Urinary bladder (tissue), 4 donors: ENCODE measurements at regions not wholly inside any gene's neighbourhood (a gene's known extent, or its start where the extent isn't known, plus 50 kb on each side); places are given as distances from the start of the nearest gene placed in this dataset. TPM values are rescaled to one million over a fixed set of nuclear protein-coding genes. Genes with fewer than 3 reads are reported as not detected.

Experiments
- DNase-seq: peaks from one replicate; pipeline ENCODE4 v3.0.0-alpha.2; 2015; ENCODE audit errors: extremely low spot score
- H3K27ac ChIP-seq: one replicate; pipeline ENCODE4 v1.5.1; 2013; ENCODE audit warnings: low read depth, mild to moderate bottlenecking, moderate library complexity
- H3K36me3 ChIP-seq: one replicate; pipeline ENCODE4 v1.6.1; 2013; ENCODE audit warnings: mild to moderate bottlenecking, moderate library complexity; ENCODE audit not compliant: insufficient read depth
- H3K4me1 ChIP-seq: one replicate; pipeline ENCODE4 v1.6.1; 2013; ENCODE audit warnings: mild to moderate bottlenecking, moderate library complexity; ENCODE audit not compliant: insufficient read depth
- H3K4me3 ChIP-seq: one replicate; pipeline ENCODE4 v1.5.1; 2013; ENCODE audit warnings: low read depth, low read length
- WGBS: extraction: QIAGEN DNeasy Blood & Tissue Kit; methylation state at CpG from one replicate; pipeline ENCODE4 v1.1.7; 2013; 5-methylcytosine and 5-hydroxymethylcytosine counted together
- small RNA-seq: library from RNA; depleted of rRNA; stranded (forward); fragments of <200 nt; gene quantifications from one replicate; pipeline ENCODE3, GENCODE V24; 2014
- donor health status: healthy with polysubstance abuse.
- donor health status: healthy.

DNA sequence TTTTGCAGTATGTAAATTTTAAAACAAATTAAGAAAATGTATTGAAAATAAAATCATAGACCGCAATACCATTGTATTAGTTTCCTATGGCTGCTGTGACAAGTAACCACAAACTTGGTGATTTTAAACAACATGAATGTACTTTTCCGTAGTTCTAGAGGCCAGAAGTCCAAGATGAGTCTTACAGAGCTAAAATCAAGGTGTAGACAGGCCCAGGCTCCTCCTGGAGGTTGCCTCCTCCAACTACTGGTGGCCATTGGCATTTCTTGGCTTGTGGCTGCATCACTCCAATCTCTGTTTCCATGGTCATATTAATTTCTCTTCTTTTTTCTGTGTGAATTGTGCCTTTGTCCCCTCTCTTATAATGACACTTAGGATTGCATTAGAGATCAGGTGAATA is 59.2 kb upstream of the ETAA1 start:
- DNase-seq, result no peak
- no peak overlapping the region for H3K27ac ChIP-seq
- WGBS, result 96% methylated on average over 2 of the region's 2 CpGs
- H3K4me3 ChIP-seq, result no peak overlapping the region
- H3K36me3 ChIP-seq, result no peaks in the 10 kb centered on the region
- H3K4me1 ChIP-seq, result no peaks in the 10 kb centered on the region

DNA sequence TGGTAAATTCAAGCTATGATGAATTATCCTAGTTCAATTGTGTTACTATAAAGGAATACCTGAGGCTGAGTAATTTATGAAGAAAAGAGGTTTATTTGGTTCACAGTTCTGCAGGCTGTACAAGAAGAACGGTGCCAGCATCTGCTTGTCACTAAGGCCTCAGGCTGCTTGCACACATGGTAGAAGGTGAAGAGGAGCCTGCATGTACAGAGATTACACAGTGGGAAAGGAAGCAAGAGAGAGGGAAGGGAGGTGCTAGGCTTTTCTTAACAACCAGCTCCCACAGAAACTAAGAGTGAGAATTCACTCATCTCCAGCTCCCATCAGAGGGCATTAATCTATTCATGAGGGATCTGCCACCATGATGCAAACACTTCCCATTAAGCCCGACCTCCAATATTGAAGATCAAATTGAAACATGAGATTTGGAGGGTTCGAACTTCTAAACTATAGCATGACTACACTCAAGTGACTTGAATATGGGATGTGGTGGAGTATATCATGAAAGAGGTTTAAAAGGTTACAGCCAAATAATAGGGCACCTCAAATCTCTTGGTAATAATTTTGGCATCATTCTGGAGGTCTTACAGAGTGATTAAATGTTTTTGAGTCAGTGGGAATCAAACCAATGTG is 58.4 kb upstream of the ETAA1 start:
- WGBS, result 93% methylated on average over 3 of the region's 3 CpGs
- Histone ChIP-seq H3K4me1 (no peaks in the 10 kb centered on the region), H3K4me3 (no peak overlapping the region), H3K27ac (no peak overlapping the region), H3K36me3 (no peaks in the 10 kb centered on the region)
- DNase-seq, result no peak

DNA sequence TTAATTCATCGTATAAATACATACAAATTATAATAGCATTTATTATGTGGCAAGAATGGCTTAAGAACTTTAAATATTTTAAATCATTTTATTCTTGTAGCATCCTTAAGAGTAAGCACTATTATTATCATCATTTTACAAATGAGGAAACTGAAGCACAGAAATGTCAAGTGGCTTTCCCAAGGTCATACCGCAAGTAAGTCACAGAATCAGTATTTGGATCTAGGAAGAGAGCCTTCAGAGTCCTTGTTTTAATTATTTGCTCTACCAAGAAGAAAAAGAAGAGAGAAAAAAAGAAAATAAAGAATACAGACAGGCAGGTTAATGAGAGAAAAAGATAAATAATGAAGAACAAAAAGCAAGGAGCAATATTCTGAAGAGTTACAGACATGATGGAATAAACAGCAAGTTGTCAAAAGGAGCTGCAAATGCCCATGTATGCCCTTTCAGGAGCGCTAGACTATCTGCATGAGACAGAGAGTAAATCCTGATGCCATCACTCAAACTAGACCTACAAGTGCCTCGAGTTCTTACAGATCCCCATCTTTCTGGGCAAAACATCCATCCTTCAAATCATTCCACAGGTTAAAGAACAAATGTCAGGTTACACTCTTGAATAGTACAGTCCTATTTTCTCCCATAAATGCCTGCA is 57.8 kb upstream of the ETAA1 start:
- Histone ChIP-seq H3K4me3 (no peak overlapping the region), H3K36me3 (no peaks in the 10 kb centered on the region), H3K4me1 (no peaks in the 10 kb centered on the region), H3K27ac (no peak overlapping the region)
- no peak for DNase-seq
- WGBS, result 87% methylated on average over 4 of the region's 4 CpGs

DNA sequence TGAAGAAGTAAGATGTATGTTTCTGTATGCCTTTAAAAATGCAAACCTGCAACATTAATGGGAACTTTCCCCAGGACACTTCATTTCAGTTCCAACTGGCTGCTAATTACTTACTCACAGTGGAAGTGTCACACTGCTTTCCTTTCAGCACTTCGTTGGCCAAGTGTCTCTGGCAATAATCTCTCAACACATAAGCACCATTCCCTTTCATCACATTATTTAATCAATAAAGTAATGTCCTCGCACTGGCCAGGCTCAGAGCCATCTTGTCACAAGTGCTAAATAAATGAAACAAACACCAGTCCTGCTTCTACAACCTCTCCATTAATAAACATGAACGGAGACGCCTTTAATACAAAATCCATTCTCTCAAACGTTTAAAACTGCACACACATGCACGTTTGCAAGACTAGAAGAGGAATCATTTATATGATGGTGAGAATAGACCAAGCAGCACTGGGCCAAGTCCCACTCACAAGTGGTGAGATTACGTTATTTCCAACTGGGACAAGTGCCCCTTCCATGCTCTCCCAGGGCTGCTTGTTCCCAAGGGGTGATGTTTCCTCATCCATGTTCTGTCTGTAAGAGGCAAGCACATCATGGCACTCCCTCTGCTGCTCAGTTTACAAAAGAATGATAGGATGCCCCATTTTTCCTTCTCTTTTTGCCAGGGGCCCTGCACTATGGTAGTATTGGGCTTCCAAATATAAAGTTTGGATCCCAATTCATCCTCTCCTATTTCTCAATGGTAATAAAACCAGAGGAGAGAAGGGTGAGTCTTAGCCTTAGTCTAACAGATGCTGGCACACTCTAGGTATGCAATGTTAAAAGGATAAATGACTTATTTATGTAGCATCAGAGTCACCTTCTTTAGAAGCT is 56.8 kb upstream of the ETAA1 start:
- Histone ChIP-seq H3K4me3 (no peak overlapping the region), H3K27ac (no peak overlapping the region), H3K36me3 (no peaks in the 10 kb centered on the region), H3K4me1 (no peaks in the 10 kb centered on the region)
- WGBS, result 52% methylated on average over 7 of the region's 7 CpGs
- DNase-seq, result no peak

DNA sequence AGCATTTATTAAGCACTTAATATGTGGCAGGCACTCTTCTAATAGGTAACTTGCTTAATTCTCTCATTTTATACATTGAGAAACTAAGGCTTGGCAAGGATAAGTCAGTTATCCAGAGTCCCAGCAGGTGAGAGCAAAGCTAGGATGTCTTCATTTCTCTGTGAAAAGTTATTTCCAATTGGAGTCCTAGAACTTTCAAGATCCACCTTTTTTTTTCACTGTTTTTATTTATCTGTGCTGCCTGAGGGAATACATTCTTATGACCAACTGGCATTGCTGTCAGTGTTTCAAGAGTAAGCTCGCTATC is 56.2 kb upstream of the ETAA1 start:
- Histone ChIP-seq H3K27ac (no peak overlapping the region), H3K4me3 (no peak overlapping the region), H3K36me3 (no peaks in the 10 kb centered on the region), H3K4me1 (no peaks in the 10 kb centered on the region)
- DNase-seq, result no peak
- 93% methylated on average over 1 of the region's 1 CpG for WGBS

DNA sequence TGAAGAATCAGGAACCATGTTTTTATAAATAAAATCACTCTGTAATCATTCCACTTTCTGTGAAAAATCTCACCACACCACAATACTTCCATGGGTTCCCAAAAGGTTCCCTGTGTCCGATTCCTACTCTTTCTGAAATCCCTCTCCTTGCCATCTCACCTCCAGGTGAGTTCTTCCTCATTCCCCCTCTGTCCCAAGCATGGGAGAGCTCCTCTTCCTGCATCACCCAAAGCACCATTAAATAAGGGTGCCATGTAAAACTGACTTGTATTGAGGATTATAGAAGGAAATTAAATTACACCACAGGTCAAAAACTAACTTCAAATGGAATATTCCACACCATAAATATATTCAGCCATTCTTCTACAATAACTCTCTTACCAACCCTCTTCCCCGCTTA is 55.8 kb upstream of the ETAA1 start:
- Histone ChIP-seq H3K4me3 (no peak overlapping the region), H3K27ac (no peak overlapping the region), H3K36me3 (no peaks in the 10 kb centered on the region), H3K4me1 (no peaks in the 10 kb centered on the region)
- no peak for DNase-seq
- WGBS, result 94% methylated on average over 2 of the region's 2 CpGs

DNA sequence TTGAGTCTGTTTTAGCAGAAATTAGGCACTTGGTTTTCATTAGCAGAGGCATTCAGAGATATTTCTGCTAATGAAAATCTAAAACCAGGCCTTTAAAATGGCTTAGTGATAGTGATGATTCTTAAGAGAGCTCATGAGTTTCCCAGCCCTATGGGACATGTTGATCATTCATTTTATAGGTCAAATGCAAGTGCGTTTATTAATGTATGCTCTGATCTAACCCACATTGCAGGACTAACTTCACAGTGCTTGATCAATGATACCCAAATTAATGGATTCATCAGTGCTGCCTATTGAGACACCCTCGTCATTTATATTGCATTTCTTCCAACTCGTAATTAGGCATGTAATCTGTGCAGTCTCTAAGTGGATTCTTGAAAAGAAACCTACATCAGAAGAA is 54.7 kb upstream of the ETAA1 start:
- DNase-seq, result no peak
- H3K4me3 ChIP-seq, result no peak overlapping the region
- H3K4me1 ChIP-seq, result no peaks in the 10 kb centered on the region
- no peaks in the 10 kb centered on the region for H3K36me3 ChIP-seq
- WGBS, result 92% methylated on average over 3 of the region's 3 CpGs
- no peak overlapping the region for H3K27ac ChIP-seq

DNA sequence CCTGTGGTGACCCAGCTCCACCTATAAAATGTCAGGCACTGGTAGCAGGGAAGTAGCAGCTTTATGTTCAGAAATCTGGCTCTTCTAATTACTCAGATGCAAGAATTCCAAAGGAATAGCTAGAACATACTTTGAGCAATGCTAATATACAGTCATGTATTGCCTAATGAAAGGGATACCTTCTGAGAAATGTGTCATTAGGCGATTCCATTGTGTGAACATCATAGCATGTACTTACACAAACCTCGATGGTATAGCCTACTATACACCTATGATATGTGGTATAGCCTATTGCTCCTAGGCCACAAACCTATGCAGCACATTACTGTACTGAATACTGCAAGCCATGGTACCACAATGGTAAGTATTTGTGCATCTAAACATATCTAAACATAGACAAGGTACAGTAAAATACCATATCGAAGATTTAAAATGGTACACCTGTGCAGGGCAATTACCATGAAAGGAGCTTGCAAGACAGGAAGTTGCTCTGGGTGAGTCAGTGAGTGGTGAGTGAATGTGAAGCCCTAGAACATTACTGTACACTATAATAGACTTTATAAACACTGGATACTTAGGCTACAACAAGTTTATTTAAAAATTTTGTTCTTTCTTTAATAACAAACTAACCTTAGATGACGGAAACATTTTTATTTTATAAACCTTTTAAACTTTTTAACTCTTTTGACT is 50.3 kb upstream of the ETAA1 start:
- WGBS, result 81% methylated on average over 4 of the region's 4 CpGs
- H3K36me3 ChIP-seq, result no peaks in the 10 kb centered on the region
- no peak for DNase-seq

More for the DNA sequence above, 50.3 kb upstream of the ETAA1 start:
- Histone ChIP-seq H3K27ac (no peak overlapping the region), H3K4me1 (no peaks in the 10 kb centered on the region), H3K4me3 (no peak overlapping the region)

Small RNAs in the stretch of these regions (small RNA-seq; reads per million reads assigned to genes)
- not detected for gene AC009474.2
